HCT116 (cell line): ENCODE measurements at regions not wholly inside any gene's neighbourhood (a gene's known extent, or its start where the extent isn't known, plus 50 kb on each side); places are given as distances from the start of the nearest gene placed in this dataset.

Experiments used
- CBX3 ChIP-seq: IDR thresholded peaks from 2 replicates; pipeline ENCODE4 v1.6.1; 2012; ENCODE audit warnings: low read depth
- CEBPB ChIP-seq: IDR thresholded peaks from 2 replicates; pipeline ENCODE4 v1.6.1; 2012; ENCODE audit warnings: low read depth
- ELF1 ChIP-seq: IDR thresholded peaks from 2 replicates; pipeline ENCODE4 v1.6.1; 2012; ENCODE audit warnings: low read depth, borderline replicate concordance
- EZH2 ChIP-seq: fragments of 200-600 bp; sonication (generic); IDR thresholded peaks from 2 replicates; pipeline ENCODE4 v1.6.1; 2017; ENCODE audit warnings: antibody characterized with exemption, mixed run types
- EZH2phosphoT487 ChIP-seq: fragments of 200-600 bp; IDR thresholded peaks from 2 replicates; pipeline ENCODE4 v1.6.1; 2018; ENCODE audit warnings: antibody characterized with exemption, borderline replicate concordance
- JUND ChIP-seq: IDR thresholded peaks from 2 replicates; pipeline ENCODE4 v1.6.1; 2012
- POLR2A ChIP-seq: IDR thresholded peaks from 2 replicates; pipeline ENCODE4 v1.7.0; 2011; ENCODE audit warnings: borderline replicate concordance; ENCODE audit not compliant: insufficient read depth, insufficient read length; ENCODE audit errors: extremely low read depth
- POLR2AphosphoS5 ChIP-seq: IDR thresholded peaks from 2 replicates; pipeline ENCODE4 v1.6.1; 2011; ENCODE audit warnings: mild to moderate bottlenecking, low read depth, low read length, moderate library complexity
- SIN3A ChIP-seq: IDR thresholded peaks from 2 replicates; pipeline ENCODE4 v1.6.1; 2012; ENCODE audit warnings: low read depth
- TCF7L2 ChIP-seq: IDR thresholded peaks from 2 replicates; pipeline ENCODE4 v1.7.0; 2011; ENCODE audit warnings: borderline replicate concordance, inconsistent platforms; ENCODE audit not compliant: insufficient read depth, insufficient read length; ENCODE audit errors: extremely low read depth
- TF ChIP-seq, protein P1 (sequence below), 3 experiments: fragments of 200-600 bp in 1 of 3; sonication (generic) in 1 of 3; IDR thresholded peaks in 2 of 3; conservative IDR thresholded peaks in 1 of 3; 2 replicates each; pipeline ENCODE4 v1.5.1; 2012 to 2017; ENCODE audit warnings: low read depth in 2 of 3, low read length in 2 of 3, antibody characterized with exemption in 1 of 3, borderline replicate concordance in 1 of 3, control low read depth in 1 of 3, mild to moderate bottlenecking in 1 of 3, mixed read lengths in 1 of 3, mixed run types in 1 of 3, moderate library complexity in 1 of 3; ENCODE audit not compliant: insufficient read depth in 1 of 3
- TF ChIP-seq, protein P2 (sequence below): IDR thresholded peaks from 2 replicates; pipeline ENCODE4 v1.6.1; 2012; ENCODE audit warnings: low read depth
- TF ChIP-seq, protein P3 (sequence below): IDR thresholded peaks from 2 replicates; pipeline ENCODE4 v1.6.1; 2011; ENCODE audit warnings: mild to moderate bottlenecking, low read length, moderate library complexity; ENCODE audit not compliant: insufficient replicate concordance; ENCODE audit errors: extremely low read depth
- TF ChIP-seq, protein P4 (sequence below): IDR thresholded peaks from 2 replicates; pipeline ENCODE4 v1.6.1; 2012

DNA sequence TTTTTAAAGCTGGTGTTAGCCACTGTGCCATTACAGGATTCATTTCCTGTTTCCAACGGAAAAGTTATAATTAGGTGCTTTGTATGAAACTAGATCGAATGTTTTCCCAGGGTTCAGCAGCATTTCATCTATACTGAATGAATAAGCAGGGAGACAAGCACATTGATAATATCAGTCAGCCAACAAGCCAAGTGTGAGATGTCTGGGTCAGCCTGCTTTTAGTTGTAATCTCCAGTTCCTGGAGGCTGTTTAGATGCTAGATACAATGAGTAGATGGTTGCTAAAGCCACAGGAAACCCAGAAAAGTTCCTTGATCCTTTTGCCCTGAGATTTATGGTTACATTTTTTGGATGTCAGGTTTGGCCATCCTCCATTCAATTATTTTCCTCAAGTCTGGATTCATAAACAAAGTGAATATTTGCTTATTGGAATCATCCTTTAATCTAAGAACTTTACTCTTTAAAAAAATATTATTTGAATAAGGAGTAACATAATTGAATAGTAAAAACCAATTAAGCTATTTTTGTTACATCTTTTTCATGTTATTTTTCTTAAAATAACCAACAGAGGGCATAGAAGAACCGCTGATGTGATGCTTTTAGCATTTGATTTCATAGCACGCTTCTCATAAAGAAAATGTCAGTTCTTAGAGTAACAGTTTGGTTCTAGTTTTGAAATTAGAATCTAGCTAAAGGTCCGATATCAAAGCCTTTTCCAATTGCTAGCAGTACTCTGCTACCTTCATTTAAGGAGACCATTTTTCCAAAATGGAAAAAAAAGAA, 76.6 kb downstream of the HSPA13 start:
- TF ChIP-seq, protein P1, sequence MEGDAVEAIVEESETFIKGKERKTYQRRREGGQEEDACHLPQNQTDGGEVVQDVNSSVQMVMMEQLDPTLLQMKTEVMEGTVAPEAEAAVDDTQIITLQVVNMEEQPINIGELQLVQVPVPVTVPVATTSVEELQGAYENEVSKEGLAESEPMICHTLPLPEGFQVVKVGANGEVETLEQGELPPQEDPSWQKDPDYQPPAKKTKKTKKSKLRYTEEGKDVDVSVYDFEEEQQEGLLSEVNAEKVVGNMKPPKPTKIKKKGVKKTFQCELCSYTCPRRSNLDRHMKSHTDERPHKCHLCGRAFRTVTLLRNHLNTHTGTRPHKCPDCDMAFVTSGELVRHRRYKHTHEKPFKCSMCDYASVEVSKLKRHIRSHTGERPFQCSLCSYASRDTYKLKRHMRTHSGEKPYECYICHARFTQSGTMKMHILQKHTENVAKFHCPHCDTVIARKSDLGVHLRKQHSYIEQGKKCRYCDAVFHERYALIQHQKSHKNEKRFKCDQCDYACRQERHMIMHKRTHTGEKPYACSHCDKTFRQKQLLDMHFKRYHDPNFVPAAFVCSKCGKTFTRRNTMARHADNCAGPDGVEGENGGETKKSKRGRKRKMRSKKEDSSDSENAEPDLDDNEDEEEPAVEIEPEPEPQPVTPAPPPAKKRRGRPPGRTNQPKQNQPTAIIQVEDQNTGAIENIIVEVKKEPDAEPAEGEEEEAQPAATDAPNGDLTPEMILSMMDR (IDR thresholded peaks at IDR 0.05 in 2 of 3, conservative IDR thresholded peaks at IDR 0.05 in 1 of 3; ENCODE audit: borderline replicate concordance in 1 of 3, insufficient read depth in 1 of 3, low read depth in 2 of 3, low read length in 2 of 3): no peak
- TF ChIP-seq, protein P2, sequence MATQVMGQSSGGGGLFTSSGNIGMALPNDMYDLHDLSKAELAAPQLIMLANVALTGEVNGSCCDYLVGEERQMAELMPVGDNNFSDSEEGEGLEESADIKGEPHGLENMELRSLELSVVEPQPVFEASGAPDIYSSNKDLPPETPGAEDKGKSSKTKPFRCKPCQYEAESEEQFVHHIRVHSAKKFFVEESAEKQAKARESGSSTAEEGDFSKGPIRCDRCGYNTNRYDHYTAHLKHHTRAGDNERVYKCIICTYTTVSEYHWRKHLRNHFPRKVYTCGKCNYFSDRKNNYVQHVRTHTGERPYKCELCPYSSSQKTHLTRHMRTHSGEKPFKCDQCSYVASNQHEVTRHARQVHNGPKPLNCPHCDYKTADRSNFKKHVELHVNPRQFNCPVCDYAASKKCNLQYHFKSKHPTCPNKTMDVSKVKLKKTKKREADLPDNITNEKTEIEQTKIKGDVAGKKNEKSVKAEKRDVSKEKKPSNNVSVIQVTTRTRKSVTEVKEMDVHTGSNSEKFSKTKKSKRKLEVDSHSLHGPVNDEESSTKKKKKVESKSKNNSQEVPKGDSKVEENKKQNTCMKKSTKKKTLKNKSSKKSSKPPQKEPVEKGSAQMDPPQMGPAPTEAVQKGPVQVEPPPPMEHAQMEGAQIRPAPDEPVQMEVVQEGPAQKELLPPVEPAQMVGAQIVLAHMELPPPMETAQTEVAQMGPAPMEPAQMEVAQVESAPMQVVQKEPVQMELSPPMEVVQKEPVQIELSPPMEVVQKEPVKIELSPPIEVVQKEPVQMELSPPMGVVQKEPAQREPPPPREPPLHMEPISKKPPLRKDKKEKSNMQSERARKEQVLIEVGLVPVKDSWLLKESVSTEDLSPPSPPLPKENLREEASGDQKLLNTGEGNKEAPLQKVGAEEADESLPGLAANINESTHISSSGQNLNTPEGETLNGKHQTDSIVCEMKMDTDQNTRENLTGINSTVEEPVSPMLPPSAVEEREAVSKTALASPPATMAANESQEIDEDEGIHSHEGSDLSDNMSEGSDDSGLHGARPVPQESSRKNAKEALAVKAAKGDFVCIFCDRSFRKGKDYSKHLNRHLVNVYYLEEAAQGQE: no peak
- TF ChIP-seq, protein P3, sequence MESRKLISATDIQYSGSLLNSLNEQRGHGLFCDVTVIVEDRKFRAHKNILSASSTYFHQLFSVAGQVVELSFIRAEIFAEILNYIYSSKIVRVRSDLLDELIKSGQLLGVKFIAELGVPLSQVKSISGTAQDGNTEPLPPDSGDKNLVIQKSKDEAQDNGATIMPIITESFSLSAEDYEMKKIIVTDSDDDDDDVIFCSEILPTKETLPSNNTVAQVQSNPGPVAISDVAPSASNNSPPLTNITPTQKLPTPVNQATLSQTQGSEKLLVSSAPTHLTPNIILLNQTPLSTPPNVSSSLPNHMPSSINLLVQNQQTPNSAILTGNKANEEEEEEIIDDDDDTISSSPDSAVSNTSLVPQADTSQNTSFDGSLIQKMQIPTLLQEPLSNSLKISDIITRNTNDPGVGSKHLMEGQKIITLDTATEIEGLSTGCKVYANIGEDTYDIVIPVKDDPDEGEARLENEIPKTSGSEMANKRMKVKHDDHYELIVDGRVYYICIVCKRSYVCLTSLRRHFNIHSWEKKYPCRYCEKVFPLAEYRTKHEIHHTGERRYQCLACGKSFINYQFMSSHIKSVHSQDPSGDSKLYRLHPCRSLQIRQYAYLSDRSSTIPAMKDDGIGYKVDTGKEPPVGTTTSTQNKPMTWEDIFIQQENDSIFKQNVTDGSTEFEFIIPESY: no peak
- TF ChIP-seq EZH2phosphoT487 (no peak), CEBPB (no peak), SIN3A (no peak), CBX3 (no peak), POLR2AphosphoS5 (no peak), ELF1 (no peak), POLR2A (no peak), EZH2 (no peak), JUND (no peak), TCF7L2 (no peak)
- TF ChIP-seq, protein P4, sequence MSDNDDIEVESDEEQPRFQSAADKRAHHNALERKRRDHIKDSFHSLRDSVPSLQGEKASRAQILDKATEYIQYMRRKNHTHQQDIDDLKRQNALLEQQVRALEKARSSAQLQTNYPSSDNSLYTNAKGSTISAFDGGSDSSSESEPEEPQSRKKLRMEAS: no peak
